ENCODE measurements at regions not wholly inside any gene's neighbourhood (a gene's known extent, or its start where the extent isn't known, plus 50 kb on each side); places are given as distances from the start of the nearest gene placed in this dataset.

- Histone ChIP-seq H3K27me3 (ENCODE audit: insufficient read depth, poor library complexity, severe bottlenecking) (no peaks in the 10 kb centered on the region), H3K27ac (replicated peaks) (no peak overlapping the region), H3K4me3 (replicated peaks; ENCODE audit: insufficient read depth, low read length) (no peak overlapping the region)
- TF ChIP-seq SPI1 (IDR thresholded peaks at IDR 0.05; ENCODE audit: borderline replicate concordance, low read depth) (no peak), GABPA (IDR thresholded peaks at IDR 0.05; ENCODE audit: low read depth) (no peak), POLR2AphosphoS5 (IDR thresholded peaks at IDR 0.05; ENCODE audit: low read depth) (no peak)
- TF ChIP-seq, protein P1, sequence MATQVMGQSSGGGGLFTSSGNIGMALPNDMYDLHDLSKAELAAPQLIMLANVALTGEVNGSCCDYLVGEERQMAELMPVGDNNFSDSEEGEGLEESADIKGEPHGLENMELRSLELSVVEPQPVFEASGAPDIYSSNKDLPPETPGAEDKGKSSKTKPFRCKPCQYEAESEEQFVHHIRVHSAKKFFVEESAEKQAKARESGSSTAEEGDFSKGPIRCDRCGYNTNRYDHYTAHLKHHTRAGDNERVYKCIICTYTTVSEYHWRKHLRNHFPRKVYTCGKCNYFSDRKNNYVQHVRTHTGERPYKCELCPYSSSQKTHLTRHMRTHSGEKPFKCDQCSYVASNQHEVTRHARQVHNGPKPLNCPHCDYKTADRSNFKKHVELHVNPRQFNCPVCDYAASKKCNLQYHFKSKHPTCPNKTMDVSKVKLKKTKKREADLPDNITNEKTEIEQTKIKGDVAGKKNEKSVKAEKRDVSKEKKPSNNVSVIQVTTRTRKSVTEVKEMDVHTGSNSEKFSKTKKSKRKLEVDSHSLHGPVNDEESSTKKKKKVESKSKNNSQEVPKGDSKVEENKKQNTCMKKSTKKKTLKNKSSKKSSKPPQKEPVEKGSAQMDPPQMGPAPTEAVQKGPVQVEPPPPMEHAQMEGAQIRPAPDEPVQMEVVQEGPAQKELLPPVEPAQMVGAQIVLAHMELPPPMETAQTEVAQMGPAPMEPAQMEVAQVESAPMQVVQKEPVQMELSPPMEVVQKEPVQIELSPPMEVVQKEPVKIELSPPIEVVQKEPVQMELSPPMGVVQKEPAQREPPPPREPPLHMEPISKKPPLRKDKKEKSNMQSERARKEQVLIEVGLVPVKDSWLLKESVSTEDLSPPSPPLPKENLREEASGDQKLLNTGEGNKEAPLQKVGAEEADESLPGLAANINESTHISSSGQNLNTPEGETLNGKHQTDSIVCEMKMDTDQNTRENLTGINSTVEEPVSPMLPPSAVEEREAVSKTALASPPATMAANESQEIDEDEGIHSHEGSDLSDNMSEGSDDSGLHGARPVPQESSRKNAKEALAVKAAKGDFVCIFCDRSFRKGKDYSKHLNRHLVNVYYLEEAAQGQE (IDR thresholded peaks at IDR 0.05; ENCODE audit: insufficient replicate concordance, low read depth): no peak
- TF ChIP-seq, protein P2, sequence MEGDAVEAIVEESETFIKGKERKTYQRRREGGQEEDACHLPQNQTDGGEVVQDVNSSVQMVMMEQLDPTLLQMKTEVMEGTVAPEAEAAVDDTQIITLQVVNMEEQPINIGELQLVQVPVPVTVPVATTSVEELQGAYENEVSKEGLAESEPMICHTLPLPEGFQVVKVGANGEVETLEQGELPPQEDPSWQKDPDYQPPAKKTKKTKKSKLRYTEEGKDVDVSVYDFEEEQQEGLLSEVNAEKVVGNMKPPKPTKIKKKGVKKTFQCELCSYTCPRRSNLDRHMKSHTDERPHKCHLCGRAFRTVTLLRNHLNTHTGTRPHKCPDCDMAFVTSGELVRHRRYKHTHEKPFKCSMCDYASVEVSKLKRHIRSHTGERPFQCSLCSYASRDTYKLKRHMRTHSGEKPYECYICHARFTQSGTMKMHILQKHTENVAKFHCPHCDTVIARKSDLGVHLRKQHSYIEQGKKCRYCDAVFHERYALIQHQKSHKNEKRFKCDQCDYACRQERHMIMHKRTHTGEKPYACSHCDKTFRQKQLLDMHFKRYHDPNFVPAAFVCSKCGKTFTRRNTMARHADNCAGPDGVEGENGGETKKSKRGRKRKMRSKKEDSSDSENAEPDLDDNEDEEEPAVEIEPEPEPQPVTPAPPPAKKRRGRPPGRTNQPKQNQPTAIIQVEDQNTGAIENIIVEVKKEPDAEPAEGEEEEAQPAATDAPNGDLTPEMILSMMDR (IDR thresholded peaks at IDR 0.05; ENCODE audit: insufficient read depth, low read length): no peak
- DNase-seq (ENCODE audit: low read depth in 1 of 2, low spot score in 1 of 2): no peak
These were observed 785.4 kb downstream of the UQCRFS1 start for GRCh38 chr19:28427376-28428083.

- no peak for DNase-seq (ENCODE audit: low read depth in 1 of 2, low spot score in 1 of 2)
- Histone ChIP-seq H3K27me3 (ENCODE audit: insufficient read depth, poor library complexity, severe bottlenecking) (no peaks in the 10 kb centered on the region), H3K4me3 (replicated peaks; ENCODE audit: insufficient read depth, low read length) (no peak overlapping the region), H3K27ac (replicated peaks) (no peak overlapping the region)
- TF ChIP-seq, protein P1 (IDR thresholded peaks at IDR 0.05; ENCODE audit: insufficient replicate concordance, low read depth): no peak
These were observed 786.2 kb downstream of the UQCRFS1 start for GRCh38 chr19:28426730-28427225.

GRCh38 chr19:28426110-28426729 is 786.7 kb downstream of the UQCRFS1 start:
- Histone ChIP-seq H3K27ac (replicated peaks) (no peak overlapping the region), H3K27me3 (ENCODE audit: insufficient read depth, poor library complexity, severe bottlenecking) (no peaks in the 10 kb centered on the region), H3K4me3 (replicated peaks; ENCODE audit: insufficient read depth, low read length) (no peak overlapping the region)
- no peak for TF ChIP-seq GABPA (IDR thresholded peaks at IDR 0.05; ENCODE audit: low read depth)
- TF ChIP-seq, protein P1 (IDR thresholded peaks at IDR 0.05; ENCODE audit: insufficient replicate concordance, low read depth): no peak
- TF ChIP-seq SPI1 (IDR thresholded peaks at IDR 0.05; ENCODE audit: borderline replicate concordance, low read depth): no peak
- TF ChIP-seq, protein P2 (IDR thresholded peaks at IDR 0.05; ENCODE audit: insufficient read depth, low read length): no peak
- no peak for TF ChIP-seq POLR2AphosphoS5 (IDR thresholded peaks at IDR 0.05; ENCODE audit: low read depth)
- no peak for DNase-seq (ENCODE audit: low read depth in 1 of 2, low spot score in 1 of 2)
